ENCODE measurements at regions not wholly inside any gene's neighbourhood (a gene's known extent, or its start where the extent isn't known, plus 50 kb on each side); places are given as distances from the start of the nearest gene placed in this dataset.

DNA sequence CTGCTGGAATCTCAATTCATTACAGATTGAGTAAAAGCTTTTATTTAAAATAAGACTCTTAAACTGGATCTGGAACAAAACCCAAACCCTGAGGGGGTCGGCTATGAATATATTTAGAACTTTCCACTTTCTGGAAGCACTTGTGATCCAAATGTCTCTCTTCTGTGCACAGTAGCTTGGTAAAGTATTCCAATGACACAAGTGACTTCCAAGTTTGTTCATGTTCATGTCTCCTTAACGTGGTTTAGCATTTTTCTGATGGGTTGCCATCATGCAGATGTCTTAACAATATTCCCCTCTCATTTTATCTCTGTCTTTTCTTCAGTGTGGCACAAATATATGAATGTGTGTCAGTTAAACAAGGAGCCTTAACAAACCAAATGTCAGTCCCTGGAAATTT, 191.9 kb upstream of the SORCS1 start:
- TF ChIP-seq CEBPB (IDR thresholded peaks at IDR 0.05) (no peak), EP300 (IDR thresholded peaks at IDR 0.05; ENCODE audit: borderline replicate concordance) (no peak), RAD21 (IDR thresholded peaks at IDR 0.05; ENCODE audit: low read depth) (no peak), FOXM1 (IDR thresholded peaks at IDR 0.05; ENCODE audit: borderline replicate concordance, low read depth) (no peak), TAF1 (IDR thresholded peaks at IDR 0.05; ENCODE audit: low read depth) (no peak), NFIC (IDR thresholded peaks at IDR 0.05) (no peak)
- TF ChIP-seq, protein P1, sequence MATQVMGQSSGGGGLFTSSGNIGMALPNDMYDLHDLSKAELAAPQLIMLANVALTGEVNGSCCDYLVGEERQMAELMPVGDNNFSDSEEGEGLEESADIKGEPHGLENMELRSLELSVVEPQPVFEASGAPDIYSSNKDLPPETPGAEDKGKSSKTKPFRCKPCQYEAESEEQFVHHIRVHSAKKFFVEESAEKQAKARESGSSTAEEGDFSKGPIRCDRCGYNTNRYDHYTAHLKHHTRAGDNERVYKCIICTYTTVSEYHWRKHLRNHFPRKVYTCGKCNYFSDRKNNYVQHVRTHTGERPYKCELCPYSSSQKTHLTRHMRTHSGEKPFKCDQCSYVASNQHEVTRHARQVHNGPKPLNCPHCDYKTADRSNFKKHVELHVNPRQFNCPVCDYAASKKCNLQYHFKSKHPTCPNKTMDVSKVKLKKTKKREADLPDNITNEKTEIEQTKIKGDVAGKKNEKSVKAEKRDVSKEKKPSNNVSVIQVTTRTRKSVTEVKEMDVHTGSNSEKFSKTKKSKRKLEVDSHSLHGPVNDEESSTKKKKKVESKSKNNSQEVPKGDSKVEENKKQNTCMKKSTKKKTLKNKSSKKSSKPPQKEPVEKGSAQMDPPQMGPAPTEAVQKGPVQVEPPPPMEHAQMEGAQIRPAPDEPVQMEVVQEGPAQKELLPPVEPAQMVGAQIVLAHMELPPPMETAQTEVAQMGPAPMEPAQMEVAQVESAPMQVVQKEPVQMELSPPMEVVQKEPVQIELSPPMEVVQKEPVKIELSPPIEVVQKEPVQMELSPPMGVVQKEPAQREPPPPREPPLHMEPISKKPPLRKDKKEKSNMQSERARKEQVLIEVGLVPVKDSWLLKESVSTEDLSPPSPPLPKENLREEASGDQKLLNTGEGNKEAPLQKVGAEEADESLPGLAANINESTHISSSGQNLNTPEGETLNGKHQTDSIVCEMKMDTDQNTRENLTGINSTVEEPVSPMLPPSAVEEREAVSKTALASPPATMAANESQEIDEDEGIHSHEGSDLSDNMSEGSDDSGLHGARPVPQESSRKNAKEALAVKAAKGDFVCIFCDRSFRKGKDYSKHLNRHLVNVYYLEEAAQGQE (IDR thresholded peaks at IDR 0.05; ENCODE audit: low read depth), result no peak
- TF ChIP-seq, protein P2, sequence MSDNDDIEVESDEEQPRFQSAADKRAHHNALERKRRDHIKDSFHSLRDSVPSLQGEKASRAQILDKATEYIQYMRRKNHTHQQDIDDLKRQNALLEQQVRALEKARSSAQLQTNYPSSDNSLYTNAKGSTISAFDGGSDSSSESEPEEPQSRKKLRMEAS (IDR thresholded peaks at IDR 0.05), result no peak
- TF ChIP-seq, protein P3, sequence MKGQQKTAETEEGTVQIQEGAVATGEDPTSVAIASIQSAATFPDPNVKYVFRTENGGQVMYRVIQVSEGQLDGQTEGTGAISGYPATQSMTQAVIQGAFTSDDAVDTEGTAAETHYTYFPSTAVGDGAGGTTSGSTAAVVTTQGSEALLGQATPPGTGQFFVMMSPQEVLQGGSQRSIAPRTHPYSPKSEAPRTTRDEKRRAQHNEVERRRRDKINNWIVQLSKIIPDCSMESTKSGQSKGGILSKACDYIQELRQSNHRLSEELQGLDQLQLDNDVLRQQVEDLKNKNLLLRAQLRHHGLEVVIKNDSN (IDR thresholded peaks at IDR 0.05), result no peak

Measured in Ishikawa (cell line).